GM18907 (cell line): ENCODE measurements at regions not wholly inside any gene's neighbourhood (a gene's known extent, or its start where the extent isn't known, plus 50 kb on each side); places are given as distances from the start of the nearest gene placed in this dataset.

Source experiments
- ATAC-seq: cut with Tn5 transposase; IDR thresholded peaks from one replicate; pipeline ENCODE4 v1.9.1; 2021; ENCODE audit warnings: mild to moderate bottlenecking, moderate library complexity; ENCODE audit not compliant: unreplicated experiment

DNA sequence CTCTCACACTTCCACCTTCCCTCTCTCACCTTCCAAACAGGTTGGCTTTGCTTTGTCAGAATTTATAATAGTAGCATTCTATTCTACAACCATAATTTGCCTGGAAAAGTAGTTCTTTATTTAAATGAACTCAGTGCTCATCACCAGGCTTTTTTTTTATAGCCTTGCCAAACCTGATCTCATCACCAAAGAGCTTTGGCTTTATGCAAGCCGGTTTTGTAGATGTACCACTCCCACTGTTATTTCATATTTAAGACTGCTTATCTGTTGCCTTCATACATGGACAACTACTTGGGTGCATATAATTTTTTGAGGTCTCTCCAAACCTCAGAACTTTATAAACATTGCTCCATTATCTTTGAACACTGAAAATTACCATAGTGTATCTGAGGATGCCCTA lies 246.1 kb upstream of the PPP2R3A start:
- no peak for ATAC-seq

DNA sequence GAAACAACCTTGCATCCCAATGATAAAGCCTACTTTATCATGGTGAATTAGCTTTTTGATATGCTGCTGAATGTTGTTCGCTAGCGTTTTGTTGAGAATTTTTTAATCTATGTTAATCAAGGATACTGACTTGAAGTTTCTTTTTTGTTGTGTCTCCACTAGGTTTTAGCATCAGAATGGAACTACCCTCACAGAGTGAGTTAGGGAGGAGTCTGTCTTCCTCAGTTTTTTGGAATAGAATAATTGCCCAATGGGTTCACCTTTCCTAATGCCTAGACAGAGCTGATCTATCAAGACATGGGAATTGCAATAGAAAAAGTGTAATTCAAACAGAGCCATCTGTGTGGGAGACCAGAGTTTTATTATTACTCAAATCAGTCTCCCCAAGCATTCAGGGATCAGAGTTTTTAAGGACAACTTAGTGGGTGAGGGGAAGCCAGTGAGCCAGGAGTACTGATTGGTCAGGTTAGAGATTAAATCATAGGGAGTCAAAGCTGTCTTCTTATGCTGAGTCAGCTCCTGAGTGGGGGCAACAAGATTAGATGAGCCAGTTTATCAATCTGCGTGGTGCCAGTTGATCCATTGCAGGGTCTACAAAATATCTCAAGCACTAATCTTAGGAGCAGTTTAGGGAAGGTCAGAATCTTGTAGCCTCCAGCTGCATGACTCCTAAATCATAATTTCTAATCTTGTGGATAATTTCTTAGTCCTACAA lies 237.4 kb upstream of the PPP2R3A start:
- no peak for ATAC-seq

DNA sequence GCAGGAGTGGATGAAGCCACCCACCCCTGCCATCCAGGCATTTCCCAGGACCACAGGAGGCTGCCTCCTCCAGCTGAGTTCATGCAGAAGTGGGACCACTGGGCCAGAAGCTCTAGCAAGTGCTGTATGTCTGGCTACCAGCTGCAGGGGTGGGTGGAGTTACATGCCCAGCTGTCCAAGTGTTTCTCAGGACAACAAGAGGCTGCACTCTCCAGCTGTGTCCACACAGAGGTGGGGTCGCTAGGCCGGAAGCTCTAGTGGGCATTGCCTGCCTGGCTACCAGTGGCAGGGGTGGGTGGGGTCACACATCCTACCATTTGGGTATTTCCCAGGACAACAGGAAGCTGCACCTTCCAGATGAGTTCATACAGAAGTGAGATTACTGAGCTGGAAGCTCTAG lies 234.0 kb upstream of the PPP2R3A start:
- no peak for ATAC-seq

GRCh38 chr3:135736740-135737139 lies 228.8 kb upstream of the PPP2R3A start:
- ATAC-seq: no peak

GRCh38 chr3:135739779-135740178 lies 225.7 kb upstream of the PPP2R3A start:
- ATAC-seq: no peak

DNA sequence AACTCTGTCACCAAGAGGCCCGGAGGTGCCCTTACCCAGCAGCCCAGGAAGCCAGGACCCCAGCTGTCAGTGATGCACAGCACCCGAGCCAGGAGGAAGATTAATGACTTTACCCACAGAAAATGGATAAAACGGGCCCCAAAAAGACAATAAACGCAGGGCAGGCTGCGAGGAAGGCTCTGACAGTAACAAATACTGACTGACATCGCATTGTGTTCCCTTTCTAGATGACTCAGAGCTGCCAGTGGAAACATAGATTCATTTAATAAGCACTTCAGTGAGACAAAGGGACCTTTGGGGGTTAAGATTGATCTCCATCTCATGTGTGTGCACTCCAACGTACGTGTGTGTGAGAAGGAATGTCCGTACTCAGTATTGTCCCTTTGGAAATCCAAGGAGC lies 225.3 kb upstream of the PPP2R3A start:
- no peak for ATAC-seq

GRCh38 chr3:135740751-135741150 lies 224.8 kb upstream of the PPP2R3A start:
- no peak for ATAC-seq

DNA sequence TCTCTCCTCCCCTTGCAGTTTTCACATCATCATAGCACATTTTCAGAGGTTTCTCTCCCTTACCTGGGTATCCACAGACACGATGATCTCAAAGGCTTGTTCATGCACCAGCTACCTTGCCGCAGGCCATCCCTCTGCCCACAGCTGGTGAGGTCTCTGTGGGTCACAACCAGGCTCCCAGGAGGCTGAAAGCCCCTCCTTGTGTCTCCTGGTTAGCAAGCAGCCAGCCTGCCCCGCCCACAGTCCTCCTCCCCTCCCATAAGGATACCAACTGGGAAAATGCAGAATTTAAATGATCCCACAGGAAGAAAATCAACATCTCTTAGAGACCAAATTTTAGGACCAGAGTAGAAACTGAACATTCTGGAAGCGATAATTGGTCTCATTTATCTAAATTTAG lies 213.5 kb upstream of the PPP2R3A start:
- ATAC-seq: no peak

- ATAC-seq: no peak
These were observed 212.7 kb upstream of the PPP2R3A start for GRCh38 chr3:135752851-135753250.

GRCh38 chr3:135753506-135753905 lies 212.0 kb upstream of the PPP2R3A start:
- ATAC-seq: no peak

DNA sequence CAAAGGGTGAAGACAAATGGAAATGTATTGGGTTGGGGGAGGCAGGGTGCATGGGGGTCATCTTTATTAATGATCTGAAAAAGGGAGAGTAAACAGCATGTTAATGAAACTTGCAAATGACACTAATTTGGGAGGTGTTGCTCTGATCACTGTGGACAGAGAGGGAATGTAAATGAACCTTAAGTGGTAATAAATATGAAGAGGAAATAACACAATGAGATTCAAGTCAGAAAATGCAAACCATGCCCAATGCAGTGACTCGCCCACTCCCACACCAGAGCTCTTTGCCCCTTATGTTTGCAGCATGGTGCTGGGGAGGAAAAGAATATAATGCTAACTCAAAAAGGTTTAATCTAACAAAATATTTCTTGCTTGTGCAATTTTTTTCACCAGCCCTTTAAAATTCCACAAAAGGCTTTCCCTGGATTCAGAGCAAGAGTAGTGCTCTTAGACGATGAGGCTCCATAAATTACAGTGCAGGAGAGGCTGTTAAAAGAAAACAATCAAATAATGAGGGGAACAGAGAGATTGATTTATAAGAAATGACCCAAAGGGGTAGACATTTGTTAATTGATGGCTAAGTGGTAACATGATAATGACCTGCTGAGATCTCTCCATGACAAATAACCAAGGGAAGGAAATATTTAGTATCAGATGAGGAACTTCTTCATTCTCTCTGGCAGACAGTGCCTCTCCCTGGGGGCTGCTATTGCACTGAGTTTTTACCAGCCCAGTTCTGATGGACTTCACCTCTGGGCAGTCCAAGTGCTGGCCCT lies 210.0 kb upstream of the PPP2R3A start:
- no peak for ATAC-seq

DNA sequence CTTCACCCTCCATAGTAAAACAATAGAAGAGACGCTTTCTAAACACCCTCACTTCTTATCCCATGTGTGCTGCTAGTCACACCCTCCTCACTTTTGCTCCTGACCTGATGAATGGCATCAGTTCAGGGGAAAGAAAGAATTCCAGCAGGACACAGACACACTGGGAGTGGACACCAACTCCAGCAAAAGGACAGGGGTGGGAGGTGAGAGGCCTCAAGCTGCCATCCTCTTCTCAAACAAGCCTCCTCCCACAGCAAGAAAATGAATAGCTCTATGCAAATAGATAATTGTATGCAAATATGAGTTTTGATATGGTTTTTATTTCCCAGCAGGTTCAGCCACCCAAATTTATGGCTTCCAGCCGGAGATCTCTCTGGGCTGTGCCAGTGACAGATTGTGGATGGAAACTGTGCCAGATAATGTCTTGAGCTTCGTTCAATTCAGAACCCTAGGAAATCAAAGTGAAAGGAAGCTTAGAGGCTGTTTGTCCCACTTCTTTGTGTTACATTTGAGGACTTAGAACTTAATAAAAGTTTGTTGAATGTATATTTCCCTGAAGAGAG lies 209.3 kb upstream of the PPP2R3A start:
- no peak for ATAC-seq

GRCh38 chr3:135757421-135757820 lies 208.1 kb upstream of the PPP2R3A start:
- no peak for ATAC-seq

- ATAC-seq: no peak
These were observed 206.6 kb upstream of the PPP2R3A start for GRCh38 chr3:135758961-135759360.

GRCh38 chr3:135759651-135760050 lies 205.9 kb upstream of the PPP2R3A start:
- no peak for ATAC-seq

GRCh38 chr3:135760581-135760980 lies 204.9 kb upstream of the PPP2R3A start:
- ATAC-seq: no peak

DNA sequence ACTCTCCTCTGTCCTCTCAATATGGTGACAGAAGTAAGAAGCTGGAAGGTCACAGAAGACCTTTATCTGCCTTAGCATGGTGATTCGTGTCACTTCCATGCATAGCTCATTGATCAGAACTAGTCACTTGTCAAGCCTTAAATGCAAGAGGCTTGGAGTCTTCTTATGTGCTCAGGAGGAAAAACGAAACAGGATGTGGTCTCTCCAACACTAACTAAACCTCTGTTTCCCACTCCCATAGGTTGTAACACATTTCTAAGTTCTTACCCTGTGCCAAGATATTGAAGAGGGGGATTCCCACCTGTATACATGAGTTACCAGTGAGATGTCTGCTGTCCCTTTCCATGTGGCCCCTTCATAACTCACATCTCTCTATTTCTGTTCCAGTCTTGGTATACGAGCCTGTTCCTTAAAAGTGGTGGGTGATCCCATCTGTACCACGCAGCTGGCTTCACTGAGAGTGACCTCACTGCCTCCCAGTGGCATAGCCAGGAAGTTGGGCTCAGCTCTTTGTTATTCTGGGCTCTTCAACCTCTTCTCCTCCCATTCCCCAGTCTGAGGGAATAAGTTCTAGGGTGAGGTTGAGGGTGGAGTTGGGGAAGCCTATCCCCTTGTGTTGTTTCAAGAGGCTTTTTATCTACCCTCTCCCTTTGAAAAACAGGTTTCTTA lies 203.2 kb upstream of the PPP2R3A start:
- no peak for ATAC-seq

GRCh38 chr3:135766115-135766514 lies 199.4 kb upstream of the PPP2R3A start:
- ATAC-seq: no peak

DNA sequence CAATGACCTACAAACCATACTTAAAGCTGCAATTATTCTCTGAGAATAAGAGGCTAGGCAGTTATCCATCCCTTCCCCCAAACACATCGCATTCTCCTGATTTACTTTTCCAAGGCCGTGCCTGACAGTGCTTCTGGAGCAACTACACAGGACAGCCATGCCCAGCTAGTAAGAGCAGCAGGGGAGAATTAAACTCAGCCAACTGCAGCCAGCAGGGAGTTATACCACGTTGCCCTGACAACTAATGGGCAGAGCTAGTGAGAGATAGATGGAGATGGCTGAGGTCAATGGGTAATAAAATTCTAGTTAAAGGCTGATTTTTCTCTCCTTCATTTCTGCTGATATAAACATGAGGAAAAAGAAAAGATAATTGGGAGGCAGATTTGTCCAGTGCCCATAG lies 193.8 kb upstream of the PPP2R3A start:
- ATAC-seq: no peak

GRCh38 chr3:135779024-135779423 lies 186.5 kb upstream of the PPP2R3A start:
- ATAC-seq: no peak

DNA sequence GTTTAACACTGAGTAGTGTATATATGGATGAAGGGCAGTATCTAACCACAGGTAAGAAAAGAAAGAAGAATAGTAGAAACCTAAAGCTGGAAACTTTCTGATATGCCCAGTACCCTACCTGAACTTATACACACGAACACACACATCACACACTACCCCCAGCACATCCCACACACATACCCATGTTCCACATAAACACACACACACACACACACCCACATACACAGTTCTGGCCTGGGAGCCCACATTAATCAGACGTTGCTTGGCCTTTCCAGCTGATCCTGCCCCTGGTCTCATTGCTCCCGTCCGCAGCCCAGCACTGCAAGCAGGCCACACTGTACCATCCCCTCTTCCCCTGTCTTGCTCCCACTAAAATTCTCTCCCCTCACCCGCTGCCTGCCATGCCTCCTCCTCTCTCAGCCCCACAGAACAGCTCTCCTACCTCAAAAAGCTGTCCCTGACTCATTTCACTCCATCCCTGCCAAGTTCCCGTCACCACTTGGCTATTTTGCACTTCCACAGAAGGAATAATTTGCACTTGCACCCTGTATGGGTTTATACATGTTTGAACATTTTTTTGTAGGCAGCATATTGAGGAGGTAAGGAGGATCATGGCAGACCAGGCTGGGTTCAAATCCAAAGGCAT lies 185.8 kb upstream of the PPP2R3A start:
- ATAC-seq: no peak
